Head of caudate nucleus (tissue), 42 donors: ENCODE measurements at regions not wholly inside any gene's neighbourhood (a gene's known extent, or its start where the extent isn't known, plus 50 kb on each side); places are given as distances from the start of the nearest gene placed in this dataset.

Source experiments
- DNase-seq, 42 donors: peaks; one replicate each; pipeline versions ENCODE4 v3.0.0 to v3.0.0-alpha.2; 2020 to 2021; ENCODE audit warnings: mixed read lengths in 7 of 42
- intact Hi-C: fragments of 100-400 bp; cut with DNase I; formaldehyde crosslinking; loops from one replicate; pipeline ENCODE4 v1.15.0; 2022

DNA sequence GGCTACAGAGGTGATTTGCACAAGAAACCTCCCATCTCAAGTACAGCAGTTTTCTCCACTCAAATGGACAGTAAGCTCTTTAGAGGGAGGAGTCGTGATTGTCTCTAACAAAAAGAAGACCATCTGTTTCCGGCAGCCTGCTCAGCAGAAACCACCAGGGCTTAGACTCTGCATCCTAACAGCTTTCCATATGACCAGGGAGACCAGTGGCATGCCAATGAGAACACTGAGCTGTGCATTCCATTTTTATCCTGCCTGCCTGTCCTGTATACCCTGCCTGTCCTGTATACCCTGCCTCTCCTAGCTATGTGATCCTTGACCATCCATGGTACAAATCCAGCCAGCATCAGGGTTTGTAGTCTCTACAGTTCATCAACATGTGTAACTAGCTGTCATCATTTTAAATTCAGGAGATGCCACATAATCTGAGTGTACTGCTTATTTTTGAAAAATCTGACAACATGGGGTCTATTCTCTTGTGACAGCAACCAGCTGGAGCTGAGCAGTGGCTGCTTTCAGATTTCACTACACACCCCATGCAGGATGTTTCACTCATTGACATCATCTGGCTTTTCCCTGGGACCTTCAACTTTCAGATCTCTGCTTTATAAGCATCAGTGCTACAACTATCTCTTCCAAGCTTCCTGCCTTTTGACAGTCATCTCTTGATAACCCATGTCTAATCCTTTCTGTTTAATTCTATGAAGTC lies 50.5 kb upstream of the POU2AF2 start:
- DNase-seq: no peak

DNA sequence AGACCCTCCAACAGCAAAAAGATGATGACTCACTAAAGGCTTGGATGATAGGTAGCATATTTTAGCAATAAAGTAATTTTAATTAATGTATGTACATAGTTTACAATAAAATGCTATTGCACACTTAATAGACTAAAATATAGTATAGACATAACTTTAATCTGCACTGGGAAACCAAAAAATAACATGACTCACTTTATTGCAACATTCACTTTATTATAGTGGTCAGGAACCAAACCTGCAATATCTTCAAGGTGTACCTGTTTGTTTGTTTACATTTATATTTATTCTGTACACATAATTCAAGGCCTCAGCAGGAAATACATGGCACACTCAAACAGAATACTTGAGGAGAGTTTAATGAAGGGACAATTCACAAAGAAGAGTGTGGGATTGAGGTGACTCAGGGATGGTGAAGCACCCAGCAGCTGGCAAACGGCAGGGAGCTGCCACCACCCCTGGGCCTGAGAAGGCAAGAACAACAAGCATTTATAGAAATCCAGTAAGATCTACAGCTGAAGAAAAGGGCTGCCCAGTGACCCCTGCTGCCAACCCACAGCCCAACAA lies 51.5 kb upstream of the POU2AF2 start:
- no peak for DNase-seq
- intact Hi-C loops: no loop called here

More for the DNA sequence above, 50.5 kb upstream of the POU2AF2 start:
- intact Hi-C loops: no loop called here

DNA sequence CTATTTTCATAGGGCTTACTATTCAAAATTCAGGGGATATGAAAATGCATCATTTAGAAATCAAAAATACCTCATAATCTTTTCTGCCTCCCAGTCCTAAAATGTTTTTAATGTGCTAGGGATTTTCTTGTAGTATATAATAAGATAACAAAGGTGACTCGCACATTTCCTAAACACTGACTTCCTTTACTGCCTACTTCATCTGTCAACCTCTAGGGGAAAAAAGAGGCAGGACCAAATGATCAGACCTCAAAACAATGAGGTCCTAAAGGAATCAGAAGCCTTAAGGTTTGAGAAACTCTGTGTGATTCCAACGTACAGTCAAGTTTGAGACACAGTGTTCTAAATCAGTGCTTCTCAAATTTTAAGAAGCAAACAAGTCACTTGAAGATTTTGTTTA lies 56.1 kb upstream of the POU2AF2 start:
- intact Hi-C loops: no loop called here
- no peak for DNase-seq

DNA sequence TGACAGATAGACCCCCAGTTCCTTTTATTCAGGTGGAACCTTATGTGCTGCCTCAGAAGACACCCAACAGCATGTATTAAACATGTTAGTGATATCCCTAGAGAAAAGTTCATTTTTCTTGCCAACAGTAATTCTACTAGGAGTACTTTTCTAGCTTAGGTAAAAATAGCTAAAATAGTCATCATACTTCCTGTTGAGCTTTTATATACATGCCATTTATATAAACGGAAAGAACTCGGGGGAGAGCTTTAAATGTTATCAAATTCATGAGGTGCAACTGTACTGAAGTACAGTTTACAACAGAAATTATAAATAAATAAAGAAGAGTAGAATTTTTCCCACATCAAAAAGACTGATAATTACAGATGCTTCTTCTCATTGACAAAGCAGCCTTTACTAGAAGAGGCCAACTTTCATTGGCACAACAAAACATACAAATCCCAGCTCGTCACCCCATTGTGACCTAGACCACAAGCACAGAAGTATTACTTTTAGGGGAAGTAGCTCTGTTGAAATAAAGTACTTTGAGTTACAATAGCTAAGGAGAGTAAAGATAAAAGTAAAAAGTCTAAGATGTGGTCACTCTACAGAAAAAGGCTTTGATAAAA lies 59.1 kb upstream of the POU2AF2 start:
- intact Hi-C loops: no loop called here
- no peak for DNase-seq

DNA sequence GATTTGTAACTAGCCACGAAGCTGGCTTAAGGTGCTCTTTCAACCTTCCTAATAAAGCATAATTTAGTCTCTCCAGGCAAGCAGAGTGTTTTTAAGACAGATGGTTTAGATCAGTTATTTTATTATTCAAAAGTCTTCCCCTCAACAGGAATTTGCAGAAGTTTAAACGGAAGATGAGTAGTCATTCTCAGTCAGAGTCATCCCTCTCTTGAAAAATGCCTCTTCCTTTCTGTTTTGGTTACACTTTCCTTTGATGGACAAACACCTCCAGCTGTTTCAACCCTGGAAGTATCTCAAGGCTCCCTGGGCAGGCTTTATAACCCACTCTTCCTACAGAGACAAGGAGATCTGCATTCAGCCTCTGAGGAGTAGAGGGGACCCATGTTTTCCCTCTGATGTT lies 60.3 kb upstream of the POU2AF2 start:
- intact Hi-C loops: no loop called here
- no peak for DNase-seq

DNA sequence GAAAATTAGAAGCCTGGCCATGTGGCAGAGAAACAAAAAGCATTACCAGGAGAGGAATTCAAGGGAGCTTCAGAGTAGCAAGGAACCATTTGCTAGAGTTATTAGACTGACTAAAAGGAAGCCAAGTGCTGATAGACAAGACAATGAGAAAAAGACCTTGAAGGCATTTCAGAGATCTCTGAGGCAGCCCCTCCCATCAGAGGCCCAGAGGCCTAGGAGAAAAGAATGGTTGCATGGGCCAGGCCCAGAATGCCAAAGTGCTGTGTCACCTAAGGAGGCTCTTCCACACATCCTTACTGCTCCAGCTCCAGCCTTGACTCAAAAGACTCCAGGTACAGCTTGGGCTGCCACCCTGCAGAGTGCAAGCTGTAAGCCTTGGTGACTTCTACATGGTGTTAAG lies 61.8 kb upstream of the POU2AF2 start:
- intact Hi-C loops: no loop called here
- no peak for DNase-seq

DNA sequence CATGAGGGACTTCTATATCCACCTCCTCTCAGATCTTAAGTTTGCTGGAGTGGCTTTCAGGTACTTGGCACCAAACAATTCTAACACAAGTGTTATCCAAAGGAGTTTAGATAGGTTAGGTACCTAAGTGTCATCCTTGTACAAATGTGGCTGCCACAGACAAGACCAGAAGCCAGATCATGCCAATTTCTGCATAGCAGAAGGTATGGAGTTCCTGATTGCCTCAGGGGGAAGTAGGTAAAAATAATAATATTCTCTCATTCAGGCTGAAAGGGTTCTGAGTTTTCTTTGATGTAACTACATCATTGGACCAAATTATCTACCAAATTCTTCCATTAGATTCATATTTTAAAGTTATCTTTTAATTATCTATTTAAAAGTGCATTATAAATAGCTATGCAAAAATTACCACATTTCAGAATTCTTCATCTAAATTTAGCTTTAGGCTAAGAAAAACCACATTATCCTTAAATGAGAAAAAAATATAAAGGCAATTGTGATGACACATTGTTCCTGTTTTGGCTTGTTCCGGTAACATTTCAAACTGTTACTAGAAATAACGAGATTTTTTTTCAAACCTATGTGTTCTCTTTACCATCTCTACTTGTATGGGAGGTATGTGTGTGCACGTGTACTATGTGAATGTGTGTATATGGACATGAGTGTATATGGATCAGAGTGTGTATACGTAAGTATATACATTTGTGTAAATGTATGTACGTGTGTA lies 66.2 kb upstream of the POU2AF2 start:
- intact Hi-C loops: no loop called here
- DNase-seq: no peak

DNA sequence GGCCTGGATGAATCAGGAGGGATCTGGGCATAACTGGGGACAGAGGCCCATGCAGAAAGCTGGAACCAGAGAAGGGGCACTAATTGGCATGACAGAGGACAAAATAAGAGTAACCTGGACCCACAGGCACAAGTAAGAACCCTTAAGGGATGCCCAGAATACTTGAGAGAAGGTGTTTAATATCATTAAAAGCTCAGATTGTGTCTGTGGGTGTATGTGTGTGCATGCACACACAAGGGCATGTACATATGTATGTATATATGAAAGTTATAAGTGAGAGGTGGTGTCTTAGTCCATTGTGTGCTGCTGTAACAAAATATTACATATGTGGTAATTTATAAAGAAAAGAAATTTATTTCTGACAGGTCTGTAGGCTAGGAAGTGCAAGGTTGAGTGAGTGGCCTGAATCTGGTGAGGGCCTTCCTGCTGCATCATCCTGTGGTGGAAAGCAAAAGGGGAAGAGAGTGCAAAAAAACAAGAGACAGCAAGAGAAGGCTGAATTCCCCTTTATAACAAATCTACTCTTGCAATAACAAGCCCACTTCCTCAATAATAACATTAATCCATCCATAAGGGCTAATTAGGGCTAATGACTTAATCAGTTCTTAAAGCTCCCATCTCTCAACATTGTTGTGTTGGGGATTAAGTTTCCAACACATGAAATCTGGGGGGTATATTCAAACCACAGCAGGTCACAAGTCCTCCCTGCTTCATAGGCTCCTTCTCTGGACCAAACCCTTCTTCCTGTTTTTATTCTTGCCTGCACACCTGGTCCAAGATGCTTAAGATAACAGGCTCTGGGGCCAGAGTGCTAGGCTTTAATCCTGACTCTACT lies 68.3 kb upstream of the POU2AF2 start:
- no peak for DNase-seq
- intact Hi-C loops: no loop called here

DNA sequence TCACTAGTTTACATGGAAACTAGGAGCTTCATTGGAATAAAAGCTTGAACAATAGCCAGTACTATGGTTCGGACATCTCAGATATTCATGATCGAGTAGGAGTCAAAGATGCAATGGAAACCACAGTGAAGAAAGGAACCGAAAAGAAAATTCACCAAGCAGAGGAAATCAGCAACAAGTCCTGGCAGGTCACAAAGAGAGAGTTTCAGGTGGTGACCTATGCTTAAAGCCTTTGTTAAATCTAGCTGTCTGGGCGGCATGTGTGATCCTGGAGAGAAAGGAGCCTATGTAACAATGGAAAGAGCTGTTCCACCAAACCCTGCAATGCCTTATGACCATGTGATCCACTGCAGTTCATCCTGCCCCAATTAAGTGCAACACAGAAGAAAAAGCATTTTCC lies 68.9 kb upstream of the POU2AF2 start:
- intact Hi-C loops: no loop called here
- DNase-seq: no peak

DNA sequence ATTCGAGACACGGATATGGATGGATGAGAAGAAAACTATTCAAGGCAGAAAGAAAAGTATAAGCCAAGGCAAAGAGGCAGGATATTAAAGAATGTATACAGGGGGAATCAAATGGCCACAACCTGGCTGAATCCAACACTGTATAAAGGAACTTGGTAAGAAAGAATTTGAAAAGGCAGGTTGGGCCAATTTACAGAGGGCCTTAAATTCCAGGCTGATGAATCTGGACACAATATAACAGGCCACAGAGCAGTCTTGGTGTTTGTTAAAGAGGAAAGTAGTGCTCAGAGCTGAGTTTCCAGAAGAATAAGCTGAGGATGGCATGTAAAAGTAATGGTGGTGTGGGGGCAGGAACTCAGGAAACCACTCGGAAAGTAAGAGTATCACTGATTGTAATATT lies 72.3 kb upstream of the POU2AF2 start:
- no peak for DNase-seq

DNA sequence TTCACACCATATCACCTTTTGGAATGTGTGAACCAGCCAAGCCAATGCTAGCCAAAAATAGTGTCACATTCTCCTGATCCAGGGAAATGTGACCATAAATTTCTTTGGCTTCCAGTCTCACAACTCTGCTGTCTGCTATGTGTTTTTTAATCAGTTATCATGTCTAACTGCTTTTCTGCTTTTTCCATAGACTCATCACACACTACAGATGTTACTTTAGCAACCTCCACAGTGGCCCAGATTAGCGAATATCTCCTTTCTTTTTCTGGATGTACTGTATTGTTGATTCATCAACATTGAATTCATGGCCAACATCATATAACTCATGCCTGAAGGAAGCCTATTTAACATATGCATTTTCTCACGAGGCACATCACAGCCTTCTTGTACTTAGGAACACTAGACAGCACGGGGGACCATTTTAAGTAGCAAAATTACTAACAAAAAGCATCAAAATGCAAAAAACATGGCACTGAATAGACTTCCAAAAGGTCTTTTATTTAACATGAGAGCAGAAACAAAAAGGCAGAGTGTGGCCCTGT lies 73.1 kb upstream of the POU2AF2 start:
- no peak for DNase-seq
- intact Hi-C loops: no loop called here

More for the DNA sequence above, 72.3 kb upstream of the POU2AF2 start:
- intact Hi-C loops: no loop called here

DNA sequence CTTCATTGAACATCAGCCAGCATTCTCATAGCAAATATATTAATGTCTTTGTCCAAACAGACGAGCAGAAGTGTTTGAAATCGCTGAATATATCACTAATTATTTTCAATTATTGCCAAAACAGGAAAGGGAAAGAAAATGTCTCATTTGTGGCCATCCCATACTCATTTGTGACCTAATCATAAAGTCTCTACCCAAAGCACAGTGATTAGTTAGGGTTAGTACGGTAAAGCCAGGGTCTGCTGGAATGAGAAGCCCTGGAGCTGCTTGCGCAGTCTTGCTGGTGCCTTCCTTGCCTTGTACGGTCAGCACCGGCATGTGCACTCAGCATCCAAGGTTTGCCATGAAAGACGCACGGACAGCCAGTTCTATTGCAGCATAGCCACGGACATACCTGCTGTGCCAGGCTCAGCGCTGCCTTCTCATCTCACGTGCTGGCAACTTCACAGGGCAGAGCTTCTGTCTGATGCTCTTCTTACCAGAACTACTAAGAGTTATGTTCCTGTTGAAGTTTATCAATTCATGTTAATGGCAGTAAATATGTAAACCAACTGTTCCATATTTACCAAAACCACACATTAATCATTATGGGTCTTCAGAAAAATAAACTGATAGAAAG lies 74.7 kb upstream of the POU2AF2 start:
- no peak for DNase-seq
- intact Hi-C loops: no loop called here

DNA sequence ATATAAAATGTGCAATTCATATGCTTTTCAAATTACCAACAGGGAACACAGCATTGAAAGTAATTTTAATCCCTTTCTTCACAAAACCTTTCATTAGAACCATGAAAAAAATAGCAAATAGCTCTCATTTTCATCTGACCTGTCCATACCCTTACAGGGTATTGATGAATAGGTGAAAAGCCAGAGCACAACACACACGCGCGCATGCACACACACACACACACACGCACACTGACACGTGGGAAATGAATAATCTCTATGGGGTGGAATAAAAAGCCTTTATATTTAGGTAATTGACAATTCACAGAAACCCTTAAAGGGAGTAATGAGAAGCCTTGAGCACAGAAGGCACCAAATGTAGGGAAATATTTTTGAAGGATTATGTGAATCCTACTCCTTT lies 76.2 kb upstream of the POU2AF2 start:
- no peak for DNase-seq
- intact Hi-C loops: no loop called here

DNA sequence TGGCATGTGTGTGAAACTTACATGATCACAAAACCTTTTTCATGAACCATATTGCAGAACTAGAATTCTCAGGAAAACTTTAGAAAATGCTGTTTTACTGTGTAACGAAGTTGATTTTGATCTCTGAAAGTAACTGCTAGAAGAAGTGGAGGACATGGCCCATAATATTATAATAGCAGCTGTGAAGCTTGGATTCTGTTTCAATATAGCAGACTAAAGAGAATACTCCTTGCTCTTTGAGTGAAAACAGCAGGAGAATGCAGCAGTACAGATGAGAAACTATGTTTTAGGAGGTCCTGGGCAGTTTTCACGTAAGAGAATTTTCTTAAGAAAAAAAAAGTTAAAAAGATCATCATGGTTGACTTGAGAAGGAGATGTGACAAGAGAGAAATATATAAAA lies 76.7 kb upstream of the POU2AF2 start:
- intact Hi-C loops: no loop called here
- no peak for DNase-seq

DNA sequence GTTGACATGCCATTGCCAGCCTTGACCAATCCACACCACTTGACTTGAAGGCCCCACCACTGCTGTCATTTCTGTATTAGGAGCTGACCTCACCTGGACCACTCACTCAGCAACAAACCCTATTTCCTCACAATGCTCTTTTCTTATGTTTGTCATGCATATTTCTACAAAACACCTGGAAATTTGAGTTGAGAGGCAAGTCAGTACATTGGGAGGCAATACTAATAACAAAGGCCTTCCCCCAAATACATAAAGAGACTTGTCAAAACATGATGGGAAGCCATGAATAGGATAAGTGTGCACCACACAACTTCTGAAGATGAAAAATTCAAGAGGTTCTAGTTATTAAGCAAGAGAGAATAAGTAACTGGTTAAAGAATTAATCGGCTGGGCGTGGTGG lies 77.9 kb upstream of the POU2AF2 start:
- no peak for DNase-seq
- intact Hi-C loops: no loop called here

DNA sequence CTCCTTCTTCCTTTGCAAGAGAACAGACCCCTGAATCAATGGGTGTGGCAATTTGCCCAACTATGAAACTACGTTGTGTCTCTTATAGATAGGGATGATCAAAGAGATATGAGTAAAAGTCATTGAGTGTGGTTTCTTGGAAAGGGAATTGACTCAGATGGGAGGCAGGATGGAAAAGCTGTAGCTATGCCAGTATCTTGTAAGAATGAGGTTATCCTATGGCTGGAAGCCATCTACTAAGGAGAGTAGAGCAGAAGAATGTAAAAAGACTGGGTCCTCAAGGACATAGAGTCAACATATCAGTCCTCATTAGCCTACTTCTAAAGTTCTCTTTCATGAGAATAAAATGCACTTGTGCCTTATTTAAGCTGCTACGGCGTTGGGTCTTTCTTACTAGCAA lies 78.9 kb upstream of the POU2AF2 start:
- intact Hi-C loops: no loop called here
- no peak for DNase-seq

DNA sequence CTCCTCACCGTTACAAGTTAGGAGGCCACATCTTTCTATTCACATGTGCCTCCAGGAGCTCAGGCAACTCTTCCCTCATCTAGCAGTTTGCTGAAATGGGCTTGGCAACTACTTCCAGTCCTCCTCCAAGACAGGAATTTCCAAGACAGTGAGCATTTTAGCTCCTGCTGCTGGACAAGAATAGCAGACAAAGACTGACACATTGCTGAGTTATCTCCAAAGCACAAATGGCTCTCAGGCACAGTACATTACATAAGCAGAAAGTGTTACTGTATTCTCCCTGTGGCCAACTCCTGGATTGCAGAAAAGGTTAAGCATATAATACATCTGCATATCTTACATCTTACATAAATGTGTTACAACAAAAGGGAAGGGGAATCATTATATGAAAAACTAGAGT lies 83.2 kb upstream of the POU2AF2 start:
- intact Hi-C loops: no loop called here
- DNase-seq: no peak

DNA sequence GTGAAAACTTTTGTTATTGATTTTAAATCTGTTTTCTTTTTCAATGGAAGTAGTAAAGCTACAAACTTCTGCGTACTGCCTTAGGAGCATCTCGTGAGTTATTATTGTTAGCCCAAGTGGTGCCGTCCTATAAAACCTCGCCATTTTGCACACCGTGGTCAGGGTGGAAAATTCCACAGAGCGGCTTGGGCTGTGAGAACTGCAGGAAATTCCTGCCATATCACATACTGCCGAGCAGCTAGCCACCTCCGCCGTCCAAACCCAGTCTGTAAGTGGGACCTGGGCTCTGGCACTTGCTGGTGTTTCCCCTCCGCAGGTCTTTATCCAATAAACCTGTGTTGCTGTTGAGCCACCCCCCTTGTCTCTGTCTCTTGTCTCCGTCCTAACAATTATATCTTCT lies 88.0 kb upstream of the POU2AF2 start:
- DNase-seq: no peak
- intact Hi-C loops: no loop called here

DNA sequence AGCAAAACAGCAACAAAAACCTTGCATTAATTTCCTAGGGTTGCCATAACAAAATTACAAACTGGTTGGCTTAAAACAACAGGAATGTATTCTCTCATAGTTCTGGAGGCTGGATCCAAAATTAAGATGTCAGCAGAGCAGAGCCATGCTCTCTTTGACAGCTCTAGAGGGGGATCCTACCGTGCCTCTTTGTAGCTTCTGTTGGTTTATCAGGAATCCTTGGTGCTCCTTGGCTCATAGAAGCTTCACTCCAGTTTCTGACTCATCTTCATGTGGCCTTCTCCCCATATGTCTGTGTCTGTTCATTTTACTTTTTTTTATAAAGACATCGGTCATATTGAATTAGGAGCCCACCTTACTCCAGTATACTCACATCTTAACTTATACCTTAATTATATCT lies 90.5 kb upstream of the POU2AF2 start:
- no peak for DNase-seq

More for the DNA sequence above, 90.5 kb upstream of the POU2AF2 start:
- intact Hi-C loops: no loop called here
